SK-N-SH treated with all-trans-retinoic acid at 6 μM for 48 hours (cell line): ENCODE measurements at regions not wholly inside any gene's neighbourhood (a gene's known extent, or its start where the extent isn't known, plus 50 kb on each side); places are given as distances from the start of the nearest gene placed in this dataset.

Source experiments
- CREB5 ChIP-seq: fragments of 250-450 bp; sonication (Bioruptor Pico); IDR thresholded peaks from 2 replicates; pipeline ENCODE4 v1.5.1; 2020; ENCODE audit warnings: low read depth, mild to moderate bottlenecking, moderate library complexity
- CSDC2 ChIP-seq: fragments of 250-450 bp; sonication (Bioruptor Pico); IDR thresholded peaks from 2 replicates; pipeline ENCODE4 v1.5.0; 2020; ENCODE audit warnings: mild to moderate bottlenecking, moderate library complexity
- OSR1 ChIP-seq: fragments of 250-450 bp; sonication (Bioruptor Pico); IDR thresholded peaks from 2 replicates; pipeline ENCODE4 v1.8.0; 2022; ENCODE audit warnings: moderate library complexity, mild to moderate bottlenecking, inconsistent platforms
- PATZ1 ChIP-seq: fragments of 250-450 bp; sonication (Bioruptor Pico); IDR thresholded peaks from 2 replicates; pipeline ENCODE4 v1.8.0; 2020; ENCODE audit warnings: mild to moderate bottlenecking, moderate library complexity, borderline replicate concordance
- TCF4 ChIP-seq: fragments of 250-450 bp; sonication (Bioruptor Pico); IDR thresholded peaks from 2 replicates; pipeline ENCODE4 v1.8.0; 2021; ENCODE audit warnings: mild to moderate bottlenecking, moderate library complexity, borderline replicate concordance
- TOX ChIP-seq: fragments of 250-450 bp; sonication (Bioruptor Pico); IDR thresholded peaks from 2 replicates; pipeline ENCODE4 v1.8.0; 2021; ENCODE audit warnings: mild to moderate bottlenecking, moderate library complexity, borderline replicate concordance
- ZFP3 ChIP-seq: fragments of 250-450 bp; sonication (Bioruptor Pico); IDR thresholded peaks from 2 replicates; pipeline ENCODE4 v1.5.0; 2020; ENCODE audit warnings: mild to moderate bottlenecking, moderate library complexity

GRCh38 chr5:143588933-143589662, 185.6 kb upstream of the NR3C1 start:
- no peak for TF ChIP-seq OSR1 (CRISPR knock-in tag)
- no peak for TF ChIP-seq CSDC2
- TF ChIP-seq CREB5 (CRISPR knock-in tag): no peak
- TF ChIP-seq ZFP3: no peak
- TF ChIP-seq TCF4 (CRISPR knock-in tag): no peak
- TF ChIP-seq PATZ1 (CRISPR knock-in tag): no peak
- TF ChIP-seq TOX (CRISPR knock-in tag): no peak
